Mammary epithelial cell (primary cell): ENCODE measurements at regions not wholly inside any gene's neighbourhood (a gene's known extent, or its start where the extent isn't known, plus 50 kb on each side); places are given as distances from the start of the nearest gene placed in this dataset.

Experiments
- CTCF ChIP-seq, 2 donors: IDR thresholded peaks in 1 of 2; conservative IDR thresholded peaks in 1 of 2; 2 replicates each; pipeline ENCODE4 v1.5.1; 2011 to 2012; ENCODE audit warnings: inconsistent platforms in 2 of 2, low read length in 2 of 2, mild to moderate bottlenecking in 2 of 2, control low read depth in 1 of 2, low read depth in 1 of 2; ENCODE audit not compliant: insufficient read depth in 1 of 2; ENCODE audit errors: extremely low read depth in 1 of 2
- EZH2 ChIP-seq: IDR thresholded peaks from 2 replicates; pipeline ENCODE4 v1.6.1; 2012; ENCODE audit warnings: low read length, inconsistent platforms, borderline replicate concordance

GRCh38 chr1:207264663-207265252 is 56.7 kb upstream of the CD55 start:
- TF ChIP-seq CTCF (conservative IDR thresholded peaks at IDR 0.05 in 1 of 2, IDR thresholded peaks at IDR 0.05 in 1 of 2; ENCODE audit: extremely low read depth in 1 of 2, insufficient read depth in 1 of 2, low read depth in 1 of 2, low read length in 2 of 2) (no peak), EZH2 (no peak)
